Mesothelial cell of epicardium (in vitro differentiated cells): ENCODE measurements at regions not wholly inside any gene's neighbourhood (a gene's known extent, or its start where the extent isn't known, plus 50 kb on each side); places are given as distances from the start of the nearest gene placed in this dataset.
A peak's percentile ranks its signal among the peaks of the same experiment; 100 is the strongest.

Experiments
- DNase-seq, 2 experiments: peaks; one replicate each; pipeline ENCODE4 v3.0.0; 2021; ENCODE audit warnings: low spot score in 2 of 2; ENCODE audit not compliant: unreplicated experiment in 2 of 2
- H3K27ac Mint-ChIP-seq: 2 replicates; pipeline ENCODE4 v1.8.0; 2021; ENCODE audit warnings: mixed read lengths
- H3K27me3 Mint-ChIP-seq: 2 replicates; pipeline ENCODE4 v1.8.0; 2021; ENCODE audit warnings: low read depth, mixed read lengths
- H3K36me3 Mint-ChIP-seq: 2 replicates; pipeline ENCODE4 v1.8.0; 2021; ENCODE audit warnings: mixed read lengths
- H3K4me1 Mint-ChIP-seq: 2 replicates; pipeline ENCODE4 v1.8.0; 2021; ENCODE audit warnings: mixed read lengths
- H3K4me3 Mint-ChIP-seq: 2 replicates; pipeline ENCODE4 v1.8.0; 2021; ENCODE audit warnings: mild to moderate bottlenecking, moderate library complexity, mixed read lengths
- H3K9me3 Mint-ChIP-seq: 2 replicates; pipeline ENCODE4 v1.8.0; 2021; ENCODE audit warnings: mixed read lengths
- TF ChIP-seq, protein P1 (sequence below): fragments of 200-600 bp; sonication (generic); IDR thresholded peaks from one replicate; pipeline ENCODE4 v1.5.0; 2021; ENCODE audit warnings: antibody characterized with exemption; ENCODE audit not compliant: unreplicated experiment

DNA sequence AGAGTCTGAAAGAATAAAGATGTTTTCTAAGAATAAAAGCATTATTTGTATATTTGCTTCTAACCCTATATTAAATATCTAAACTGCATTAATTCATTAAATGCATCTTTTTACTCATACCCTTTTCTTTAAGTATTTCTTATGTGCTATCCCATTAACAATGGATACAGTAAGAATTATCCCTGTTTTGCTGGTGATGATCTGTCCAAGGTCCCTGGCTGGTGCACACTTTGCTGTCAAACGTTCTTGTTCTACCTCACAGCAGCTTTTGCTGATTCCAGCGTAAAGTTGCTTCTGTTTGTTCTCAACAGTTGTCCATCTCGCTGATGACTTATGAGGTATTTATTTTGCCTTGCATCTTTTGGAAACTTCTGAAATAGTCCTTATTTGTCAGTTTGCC is 504.0 kb downstream of the PLCL1 start:
- no peak for DNase-seq
- H3K4me1 Mint-ChIP-seq, result no peaks in the 10 kb centered on the region
- no peak overlapping the region for H3K27ac Mint-ChIP-seq
- H3K36me3 Mint-ChIP-seq, result no peaks in the 10 kb centered on the region
- no peak overlapping the region for H3K4me3 Mint-ChIP-seq
- H3K9me3 Mint-ChIP-seq, result no peaks in the 10 kb centered on the region
- H3K27me3 Mint-ChIP-seq, result peaks cover 45% of the 10 kb centered on the region
- TF ChIP-seq, protein P1, sequence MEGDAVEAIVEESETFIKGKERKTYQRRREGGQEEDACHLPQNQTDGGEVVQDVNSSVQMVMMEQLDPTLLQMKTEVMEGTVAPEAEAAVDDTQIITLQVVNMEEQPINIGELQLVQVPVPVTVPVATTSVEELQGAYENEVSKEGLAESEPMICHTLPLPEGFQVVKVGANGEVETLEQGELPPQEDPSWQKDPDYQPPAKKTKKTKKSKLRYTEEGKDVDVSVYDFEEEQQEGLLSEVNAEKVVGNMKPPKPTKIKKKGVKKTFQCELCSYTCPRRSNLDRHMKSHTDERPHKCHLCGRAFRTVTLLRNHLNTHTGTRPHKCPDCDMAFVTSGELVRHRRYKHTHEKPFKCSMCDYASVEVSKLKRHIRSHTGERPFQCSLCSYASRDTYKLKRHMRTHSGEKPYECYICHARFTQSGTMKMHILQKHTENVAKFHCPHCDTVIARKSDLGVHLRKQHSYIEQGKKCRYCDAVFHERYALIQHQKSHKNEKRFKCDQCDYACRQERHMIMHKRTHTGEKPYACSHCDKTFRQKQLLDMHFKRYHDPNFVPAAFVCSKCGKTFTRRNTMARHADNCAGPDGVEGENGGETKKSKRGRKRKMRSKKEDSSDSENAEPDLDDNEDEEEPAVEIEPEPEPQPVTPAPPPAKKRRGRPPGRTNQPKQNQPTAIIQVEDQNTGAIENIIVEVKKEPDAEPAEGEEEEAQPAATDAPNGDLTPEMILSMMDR, result no peak

- H3K4me1 Mint-ChIP-seq, result no peaks in the 10 kb centered on the region
- no peaks in the 10 kb centered on the region for H3K36me3 Mint-ChIP-seq
- no peak overlapping the region for H3K4me3 Mint-ChIP-seq
- no peak for DNase-seq
- TF ChIP-seq, protein P1, result no peak
- no peak overlapping the region for H3K27ac Mint-ChIP-seq
- H3K9me3 Mint-ChIP-seq, result no peaks in the 10 kb centered on the region
- peaks cover 38% of the 10 kb centered on the region for H3K27me3 Mint-ChIP-seq
Observed at GRCh38 chr2:198307093-198307492, 502.7 kb downstream of the PLCL1 start.

- Mint-ChIP-seq H3K27me3 (peaks cover 40% of the 10 kb centered on the region), H3K9me3 (no peaks in the 10 kb centered on the region), H3K4me1 (no peaks in the 10 kb centered on the region), H3K36me3 (no peaks in the 10 kb centered on the region), H3K4me3 (no peak overlapping the region), H3K27ac (no peak overlapping the region)
- DNase-seq, result no peak
- TF ChIP-seq, protein P1, result no peak
Observed at GRCh38 chr2:198304859-198305258, 500.5 kb downstream of the PLCL1 start.

GRCh38 chr2:198297350-198297749 is 493.0 kb downstream of the PLCL1 start:
- Mint-ChIP-seq H3K9me3 (no peaks in the 10 kb centered on the region), H3K27me3 (peaks cover 31% of the 10 kb centered on the region)

GRCh38 chr2:198296665-198297308 is 492.4 kb downstream of the PLCL1 start:
- H3K4me1 Mint-ChIP-seq, result no peaks in the 10 kb centered on the region
- H3K4me3 Mint-ChIP-seq, result no peak overlapping the region
- H3K27me3 Mint-ChIP-seq, result peaks cover 31% of the 10 kb centered on the region
- DNase-seq, result peak; percentile 40 to 76
- TF ChIP-seq, protein P1, result peak; percentile 86
- H3K9me3 Mint-ChIP-seq, result no peaks in the 10 kb centered on the region
- no peak overlapping the region for H3K27ac Mint-ChIP-seq
- H3K36me3 Mint-ChIP-seq, result no peaks in the 10 kb centered on the region

More at GRCh38 chr2:198297350-198297749, 493.0 kb downstream of the PLCL1 start:
- Mint-ChIP-seq H3K27ac (no peak overlapping the region), H3K36me3 (no peaks in the 10 kb centered on the region), H3K4me1 (no peaks in the 10 kb centered on the region), H3K4me3 (no peak overlapping the region)
- no peak for DNase-seq
- TF ChIP-seq, protein P1, result no peak
